ENCODE measurements at regions not wholly inside any gene's neighbourhood (a gene's known extent, or its start where the extent isn't known, plus 50 kb on each side); places are given as distances from the start of the nearest gene placed in this dataset.

DNA sequence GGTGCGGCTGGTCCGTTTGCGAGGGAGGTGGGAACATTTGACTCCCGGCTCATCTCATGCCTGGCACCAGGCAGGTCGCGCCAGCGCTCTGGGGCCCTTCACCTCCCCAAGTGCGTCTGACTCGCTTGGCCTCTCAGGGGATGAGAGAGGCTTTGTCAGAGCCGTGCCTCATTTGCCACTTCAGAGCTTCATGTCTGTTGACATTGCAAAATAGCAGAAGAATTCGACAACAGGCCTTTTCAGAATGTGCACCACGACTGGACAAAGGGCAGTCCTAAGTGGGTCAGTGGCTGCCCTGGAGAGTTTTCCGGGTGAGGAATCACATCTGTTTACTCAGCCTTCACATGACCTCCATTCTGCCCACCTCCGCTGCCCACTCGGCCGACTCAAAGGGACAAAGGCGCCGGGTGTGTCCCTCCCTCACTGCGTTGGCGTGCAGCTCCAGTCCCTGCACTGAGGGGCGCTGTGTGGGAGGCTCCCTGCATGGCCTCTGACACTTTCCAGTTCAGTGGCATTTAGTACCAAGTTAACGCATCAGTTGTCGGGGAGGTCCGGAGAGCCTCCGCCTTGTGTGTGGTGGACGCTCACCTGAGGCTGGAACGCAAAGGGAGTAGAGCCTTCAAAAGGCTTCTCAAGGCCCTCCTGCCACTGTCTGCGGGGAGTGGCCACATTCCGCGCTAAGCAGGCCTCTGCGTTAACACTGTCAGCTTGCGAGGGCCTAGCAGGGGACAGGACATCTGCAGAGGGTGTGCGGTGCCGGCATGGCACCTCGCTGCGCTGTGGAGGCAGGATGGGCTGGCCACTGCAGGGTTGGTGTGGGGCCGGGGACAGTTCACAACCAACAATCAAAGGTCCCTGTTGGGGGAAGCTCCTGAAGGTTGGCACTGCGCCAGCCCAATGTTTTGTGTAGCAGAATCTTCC, 171.5 kb downstream of the NXNL2 start:
- peak overlapping the region; percentile 51; the same call in 1 of the 2 replicates for H2AFZ ChIP-seq (ENCODE audit: low read length)
- CTCF ChIA-PET (ENCODE audit: partially characterized antibody) = interaction anchor here (1.6 kb wide), 2 partner anchors 9 to 10 kb away, joined by 3 to 7 read pairs; no protein-coding TSS in a partner anchor
- no peaks in the 10 kb centered on the region for H3K36me3 ChIP-seq (ENCODE audit: control insufficient read depth in 2 of 4, insufficient read depth in 4 of 4, low read length in 3 of 4)

More for the DNA sequence above, 171.5 kb downstream of the NXNL2 start:
- no peak overlapping the region for H2BK120ac ChIP-seq (replicated peaks; ENCODE audit: low read depth, low read length)
- H3K27me3 ChIP-seq (replicated peaks in 1 of 4; ENCODE audit: control insufficient read depth in 3 of 4, extremely low read depth in 1 of 4, insufficient read depth in 3 of 4, low read length in 3 of 4) = no peaks in the 10 kb centered on the region
- H4K5ac ChIP-seq (ENCODE audit: insufficient read length, low read depth, low read length) = no peak overlapping the region
- H3K18ac ChIP-seq (ENCODE audit: extremely low read depth, low read length) = no peak overlapping the region
- H3K9ac ChIP-seq (replicated peaks in 1 of 4; ENCODE audit: extremely low read depth in 1 of 4, low read depth in 3 of 4, low read length in 3 of 4) = no peak overlapping the region
- H3K4me3 ChIP-seq (ENCODE audit: extremely low read depth in 1 of 4, insufficient read depth in 2 of 4, low read depth in 3 of 4, low read length in 4 of 4) = no peak overlapping the region
- no peak overlapping the region for H3K27ac ChIP-seq (ENCODE audit: low read depth, low read length)
- no peaks in the 10 kb centered on the region for H3K79me1 ChIP-seq (ENCODE audit: low read depth, low read length)
- H3K4me1 ChIP-seq (replicated peaks in 1 of 4; ENCODE audit: control insufficient read depth in 3 of 4, insufficient read depth in 4 of 4, low read length in 3 of 4) = peaks cover 0 to 2% (median 0%) of the 10 kb centered on the region in 4 experiments; a peak in 1 of 7 replicates
- H3K23me2 ChIP-seq (ENCODE audit: low read depth, low read length) = no peaks in the 10 kb centered on the region
- peak overlapping the region; percentile 57; the same call in 1 of the 2 replicates for H4K8ac ChIP-seq (ENCODE audit: extremely low read depth, insufficient read depth, low read length)
- no peak overlapping the region for H2BK5ac ChIP-seq (ENCODE audit: low read depth, low read length)
- WGBS, 2 experiments (ENCODE audit: extremely low coverage in 1 of 2, insufficient coverage in 1 of 2, insufficient read length in 1 of 2, insufficient replicate concordance in 2 of 2, low coverage in 1 of 2, low lambda C conversion rate in 2 of 2, missing lambda C conversion rate in 1 of 2) = 89% methylated on average over 38 of the region's 38 CpGs; no CpG with 5 or more reads in 1 of the 2 experiments
- no peaks in the 10 kb centered on the region for H3K9me3 ChIP-seq (ENCODE audit: insufficient read depth in 2 of 2, low read depth in 1 of 2, low read length in 1 of 2)
- FAIRE-seq (no peak), DNase-seq (ENCODE audit: low read depth in 1 of 2, low spot score in 2 of 2) (no peak)
- TF ChIP-seq, protein P1, sequence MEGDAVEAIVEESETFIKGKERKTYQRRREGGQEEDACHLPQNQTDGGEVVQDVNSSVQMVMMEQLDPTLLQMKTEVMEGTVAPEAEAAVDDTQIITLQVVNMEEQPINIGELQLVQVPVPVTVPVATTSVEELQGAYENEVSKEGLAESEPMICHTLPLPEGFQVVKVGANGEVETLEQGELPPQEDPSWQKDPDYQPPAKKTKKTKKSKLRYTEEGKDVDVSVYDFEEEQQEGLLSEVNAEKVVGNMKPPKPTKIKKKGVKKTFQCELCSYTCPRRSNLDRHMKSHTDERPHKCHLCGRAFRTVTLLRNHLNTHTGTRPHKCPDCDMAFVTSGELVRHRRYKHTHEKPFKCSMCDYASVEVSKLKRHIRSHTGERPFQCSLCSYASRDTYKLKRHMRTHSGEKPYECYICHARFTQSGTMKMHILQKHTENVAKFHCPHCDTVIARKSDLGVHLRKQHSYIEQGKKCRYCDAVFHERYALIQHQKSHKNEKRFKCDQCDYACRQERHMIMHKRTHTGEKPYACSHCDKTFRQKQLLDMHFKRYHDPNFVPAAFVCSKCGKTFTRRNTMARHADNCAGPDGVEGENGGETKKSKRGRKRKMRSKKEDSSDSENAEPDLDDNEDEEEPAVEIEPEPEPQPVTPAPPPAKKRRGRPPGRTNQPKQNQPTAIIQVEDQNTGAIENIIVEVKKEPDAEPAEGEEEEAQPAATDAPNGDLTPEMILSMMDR (IDR thresholded peaks at IDR 0.05; ENCODE audit: control extremely low read depth in 1 of 3, insufficient read depth in 1 of 3, low read depth in 1 of 3, low read length in 3 of 3) = peak in 1 of 3 experiments; percentile 12; a peak in 1 of 4 replicates
- no peak for TF ChIP-seq KDM4A (IDR thresholded peaks at IDR 0.05; ENCODE audit: low read depth, low read length, severe bottlenecking)
- no peak overlapping the region for H3K56ac ChIP-seq (replicated peaks; ENCODE audit: insufficient read length, low read depth, low read length)
- H3K23ac ChIP-seq (ENCODE audit: insufficient read length) = no peak overlapping the region
- no peaks in the 10 kb centered on the region for H4K20me1 ChIP-seq (replicated peaks in 1 of 2; ENCODE audit: control insufficient read depth in 1 of 2, insufficient read depth in 2 of 2, low read length in 2 of 2)
- no peak overlapping the region for H2AK5ac ChIP-seq (ENCODE audit: low read depth, low read length)
- no peak overlapping the region for H4K91ac ChIP-seq (replicated peaks; ENCODE audit: insufficient read length, low read length)
- no peak overlapping the region for H3K14ac ChIP-seq (ENCODE audit: insufficient read length)
- POLR2A ChIA-PET (ENCODE audit: partially characterized antibody) = no interaction called here
- no peak overlapping the region for H3K4ac ChIP-seq (replicated peaks; ENCODE audit: insufficient read length, low read depth, low read length)
- no peak overlapping the region for H2BK20ac ChIP-seq (ENCODE audit: low read length)
- no peaks in the 10 kb centered on the region for H3K79me2 ChIP-seq (ENCODE audit: control insufficient read depth in 1 of 2, insufficient read depth in 2 of 2, low read length in 2 of 2)
- no peak overlapping the region for H2BK15ac ChIP-seq (ENCODE audit: low read length)
- H2BK12ac ChIP-seq (ENCODE audit: low read depth, low read length) = no peak overlapping the region
- no peak overlapping the region for H3K4me2 ChIP-seq (ENCODE audit: insufficient read depth in 1 of 2, low read depth in 2 of 2, low read length in 2 of 2)

Measured in H1 (cell line).